ENCODE measurements at regions not wholly inside any gene's neighbourhood (a gene's known extent, or its start where the extent isn't known, plus 50 kb on each side); places are given as distances from the start of the nearest gene placed in this dataset.
"Not testable (repeated sequence)": the region's sequence is repeated elsewhere in the genome, so short reads cannot be mapped to it uniquely, and the experiment has no call there.

DNA sequence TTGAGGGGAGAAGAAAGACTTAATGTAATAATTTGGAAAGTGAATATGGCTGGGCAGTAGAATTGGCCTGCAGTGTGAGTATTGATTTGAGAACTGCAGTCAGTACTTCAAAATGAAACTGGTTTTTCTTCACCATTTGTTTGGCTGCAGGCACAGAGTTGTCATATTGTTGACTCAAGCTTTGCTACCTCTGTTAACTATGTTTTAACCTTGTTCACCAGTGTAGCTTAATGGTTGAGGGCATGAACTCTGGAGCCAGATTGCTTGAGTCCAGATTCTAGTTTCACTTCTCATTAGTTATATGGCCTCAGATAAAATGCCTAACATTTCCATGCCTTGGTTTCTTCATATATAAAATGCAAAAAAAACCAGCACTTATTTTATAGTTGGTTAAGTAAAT lies 64.1 kb downstream of the CFAP44 start:
- no peak for DNase-seq

- DNase-seq, result no peak
These were observed 67.2 kb downstream of the CFAP44 start for GRCh38 chr3:113374078-113374477.

GRCh38 chr3:113366800-113367199 lies 74.5 kb downstream of the CFAP44 start:
- not testable (repeated sequence) for DNase-seq

DNA sequence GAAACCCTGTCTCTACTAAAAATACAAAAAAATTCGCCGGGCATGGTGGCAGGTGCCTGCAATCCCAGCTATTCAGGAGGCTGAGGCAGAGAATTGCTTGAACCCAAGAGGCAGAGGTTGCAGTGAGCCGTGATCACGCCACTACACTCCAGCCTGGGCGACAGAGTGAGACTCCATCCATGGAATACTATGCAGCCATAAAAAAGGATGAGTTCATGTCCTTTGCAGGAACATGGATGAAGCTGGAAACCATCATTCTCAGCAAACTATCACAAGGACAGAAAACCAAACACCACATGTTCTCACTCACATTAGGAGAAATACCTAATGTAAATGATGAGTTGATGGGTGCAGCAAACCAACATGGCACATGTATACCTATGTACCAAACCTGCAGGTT lies 86.0 kb downstream of the CFAP44 start:
- not testable (repeated sequence) for DNase-seq

DNA sequence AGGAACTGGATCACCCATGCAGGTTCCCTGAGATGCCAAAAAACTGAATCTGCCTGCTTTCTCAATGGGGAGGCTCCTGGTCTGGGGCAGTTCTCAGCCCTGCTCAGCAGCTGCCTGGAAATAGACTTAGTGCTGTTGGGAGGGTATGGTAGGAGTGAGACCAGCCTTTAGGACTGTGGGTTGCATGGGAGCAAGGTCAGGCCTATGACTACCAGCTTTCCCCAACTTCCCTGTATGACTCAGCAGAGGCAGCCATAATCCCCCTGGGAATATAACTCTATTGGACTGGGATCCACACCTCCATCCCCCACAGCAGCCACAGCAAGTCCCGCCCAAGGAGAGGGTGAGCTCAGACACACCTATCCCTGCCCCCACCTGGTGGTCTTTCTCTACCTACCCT lies 87.0 kb downstream of the CFAP44 start:
- DNase-seq, result peak; percentile 28

DNA sequence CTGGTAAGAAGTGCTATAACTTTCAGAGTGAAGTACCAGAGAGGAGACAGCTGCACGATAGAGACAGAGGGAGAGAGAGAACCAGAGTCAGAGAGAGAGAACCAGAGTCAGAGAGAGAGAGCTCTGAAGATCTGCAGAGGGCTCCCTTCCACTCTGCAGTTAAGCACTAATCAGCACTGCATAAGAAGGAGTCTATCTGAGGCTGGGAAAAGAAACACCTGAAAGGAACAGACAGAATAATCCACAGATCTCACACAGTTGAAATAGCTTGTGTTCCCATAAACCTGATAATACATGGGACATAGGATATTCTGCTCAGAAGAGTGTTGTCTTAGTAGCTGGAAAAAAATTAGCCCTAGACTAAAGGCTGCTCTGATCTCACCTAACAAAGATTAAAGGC lies 87.6 kb downstream of the CFAP44 start:
- no peak for DNase-seq

- DNase-seq, result no peak
These were observed 100.5 kb downstream of the CFAP44 start for GRCh38 chr3:113340785-113341184.

GRCh38 chr3:113339616-113340244 lies 101.6 kb downstream of the CFAP44 start:
- DNase-seq, result no peak

All from fibroblast of skin of right quadriceps (primary cell).